ENCODE measurements at regions not wholly inside any gene's neighbourhood (a gene's known extent, or its start where the extent isn't known, plus 50 kb on each side); places are given as distances from the start of the nearest gene placed in this dataset.
"Not testable (repeated sequence)": the region's sequence is repeated elsewhere in the genome, so short reads cannot be mapped to it uniquely, and the experiment has no call there.

- TF ChIP-seq CTCF (IDR thresholded peaks at IDR 0.05) = no peak
- DNase-seq = no peak
- Histone ChIP-seq H3K27me3 (no peaks in the 10 kb centered on the region), H3K27ac (no peak overlapping the region), H3K4me1 (no peaks in the 10 kb centered on the region), H3K9me3 (peaks cover 0 to 20% (median 0%) of the 10 kb centered on the region in 11 donors), H3K4me3 (no peak overlapping the region), H3K36me3 (no peaks in the 10 kb centered on the region)
- no peak for ATAC-seq
- WGBS, 2 donors = 76 to 78% methylated on average over 1 of the region's 1 CpG
- intact Hi-C loops (cut with DNase I) = no loop called here
These were observed 443.4 kb upstream of the ZP4 start for GRCh38 chr1:238334170-238334569.

GRCh38 chr1:238331557-238331956, 440.8 kb upstream of the ZP4 start:
- ATAC-seq (no peak), DNase-seq (no peak)
- no peak overlapping the region for H3K27ac ChIP-seq
- TF ChIP-seq CTCF (IDR thresholded peaks at IDR 0.05) = no peak
- no peaks in the 10 kb centered on the region for H3K27me3 ChIP-seq
- intact Hi-C loops (cut with DNase I) = no loop called here
- H3K36me3 ChIP-seq = no peaks in the 10 kb centered on the region
- H3K9me3 ChIP-seq = peaks cover 0 to 5% (median 0%) of the 10 kb centered on the region in 11 donors
- no peaks in the 10 kb centered on the region for H3K4me1 ChIP-seq
- H3K4me3 ChIP-seq = no peak overlapping the region

GRCh38 chr1:238329671-238330070, 438.9 kb upstream of the ZP4 start:
- Histone ChIP-seq H3K4me1 (no peaks in the 10 kb centered on the region), H3K9me3 (peaks cover 0 to 5% (median 0%) of the 10 kb centered on the region in 11 donors), H3K36me3 (no peaks in the 10 kb centered on the region), H3K4me3 (no peak overlapping the region), H3K27me3 (no peaks in the 10 kb centered on the region), H3K27ac (no peak overlapping the region)
- intact Hi-C loops (cut with DNase I) = no loop called here
- DNase-seq = no peak
- WGBS, 2 donors = 32 to 37% methylated on average over 1 of the region's 1 CpG
- ATAC-seq = no peak
- no peak for TF ChIP-seq CTCF (IDR thresholded peaks at IDR 0.05)

- ATAC-seq; H3K27me3 ChIP-seq; H3K4me1 ChIP-seq; intact Hi-C loops (cut with DNase I); H3K27ac ChIP-seq; H3K4me3 ChIP-seq; DNase-seq; H3K36me3 ChIP-seq; H3K9me3 ChIP-seq: not testable (repeated sequence)
- WGBS, 2 donors = 94 to 96% methylated on average over 22 of the region's 22 CpGs
These were observed 436.3 kb upstream of the ZP4 start for GRCh38 chr1:238327033-238327432.

GRCh38 chr1:238326479-238326878, 435.8 kb upstream of the ZP4 start:
- H3K27ac ChIP-seq; H3K27me3 ChIP-seq; ATAC-seq; intact Hi-C loops (cut with DNase I); H3K4me3 ChIP-seq; DNase-seq; H3K9me3 ChIP-seq; H3K36me3 ChIP-seq; H3K4me1 ChIP-seq: not testable (repeated sequence)
- 74 to 86% methylated on average over 9 of the region's 9 CpGs for WGBS, 2 donors

All from heart right ventricle (tissue), 16 donors.